ENCODE measurements at regions not wholly inside any gene's neighbourhood (a gene's known extent, or its start where the extent isn't known, plus 50 kb on each side); places are given as distances from the start of the nearest gene placed in this dataset.
"Not testable (repeated sequence)": the region's sequence is repeated elsewhere in the genome, so short reads cannot be mapped to it uniquely, and the experiment has no call there.

DNA sequence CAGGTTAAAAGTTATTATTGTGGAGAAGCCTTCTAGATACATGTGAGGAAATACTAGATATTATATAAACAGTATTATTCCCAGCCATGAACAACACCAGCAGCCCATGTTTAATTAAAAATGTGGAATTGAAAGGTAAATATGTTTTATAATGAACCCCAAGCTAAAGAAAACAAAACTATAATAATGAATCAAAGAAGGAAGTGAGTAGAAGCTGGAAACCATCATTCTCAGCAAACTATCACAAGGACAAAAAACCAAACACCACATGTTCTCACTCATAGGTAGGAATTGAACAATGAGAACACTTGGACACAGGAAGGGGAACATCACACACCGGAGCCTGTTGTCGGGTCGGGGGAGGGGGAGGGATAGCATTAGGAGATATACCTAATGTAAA lies 167.6 kb upstream of the CXXC4 start:
- not testable (repeated sequence) for H3K4me3 ChIP-seq (ENCODE audit: low read depth in 1 of 2, low read length in 2 of 2); H3K27me3 ChIP-seq (ENCODE audit: low read depth, low read length); H3K9me3 ChIP-seq (ENCODE audit: control insufficient read depth in 1 of 2, low read length in 2 of 2); H3K36me3 ChIP-seq (ENCODE audit: control insufficient read depth in 1 of 2, insufficient read depth in 2 of 2, low read length in 2 of 2); H3K4me1 ChIP-seq (ENCODE audit: control insufficient read depth in 1 of 2, insufficient read depth in 2 of 2, low read length in 2 of 2); H3K27ac ChIP-seq (ENCODE audit: low read length)

DNA sequence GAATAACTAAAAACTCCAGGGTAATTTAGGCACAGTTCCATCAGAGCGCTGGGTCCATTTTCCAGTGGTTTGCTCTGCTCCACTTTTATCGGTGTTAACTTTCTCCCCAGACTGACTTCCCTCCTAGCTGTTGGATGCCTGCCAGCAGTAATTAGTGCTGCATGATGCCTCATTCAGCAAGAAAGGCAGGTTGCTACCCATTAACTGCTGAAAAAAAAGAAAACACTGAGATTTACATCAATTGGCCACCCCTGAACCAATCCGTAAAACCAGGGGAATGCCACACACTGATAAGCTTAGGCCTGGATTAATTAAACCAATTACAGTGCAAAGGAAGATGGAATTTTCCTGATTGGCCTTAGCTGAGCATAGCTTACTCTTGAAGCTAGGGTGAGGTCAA lies 182.4 kb upstream of the CXXC4 start:
- Histone ChIP-seq H3K27me3 (ENCODE audit: low read depth, low read length) (no peaks in the 10 kb centered on the region), H3K4me1 (ENCODE audit: control insufficient read depth in 1 of 2, insufficient read depth in 2 of 2, low read length in 2 of 2) (no peaks in the 10 kb centered on the region), H3K27ac (ENCODE audit: low read length) (no peak overlapping the region), H3K9me3 (ENCODE audit: control insufficient read depth in 1 of 2, low read length in 2 of 2) (no peaks in the 10 kb centered on the region), H3K4me3 (ENCODE audit: low read depth in 1 of 2, low read length in 2 of 2) (no peak overlapping the region), H3K36me3 (ENCODE audit: control insufficient read depth in 1 of 2, insufficient read depth in 2 of 2, low read length in 2 of 2) (no peaks in the 10 kb centered on the region)

DNA sequence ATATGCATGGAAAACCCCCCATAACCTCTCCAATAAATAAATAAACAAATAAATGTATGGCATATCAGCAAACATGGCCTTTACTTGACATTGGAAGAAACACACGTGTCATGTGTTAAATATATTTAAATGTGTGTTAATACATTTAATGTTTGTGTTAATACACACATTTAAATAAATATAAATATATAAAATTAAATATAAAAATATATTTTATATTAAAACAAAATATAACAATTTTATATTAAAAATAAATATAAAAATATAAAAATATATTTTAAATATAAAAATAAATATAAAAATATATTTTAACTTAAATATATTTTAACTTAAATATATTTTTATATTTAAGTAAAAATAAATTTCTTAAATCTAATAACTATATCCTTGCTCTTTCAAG lies 187.6 kb upstream of the CXXC4 start:
- peaks cover 0 to 6% of the 10 kb centered on the region in 2 donors for H3K9me3 ChIP-seq (ENCODE audit: control insufficient read depth in 1 of 2, low read length in 2 of 2)
- H3K4me3 ChIP-seq (ENCODE audit: low read depth in 1 of 2, low read length in 2 of 2) = no peak overlapping the region
- H3K27me3 ChIP-seq (ENCODE audit: low read depth, low read length) = no peaks in the 10 kb centered on the region
- no peak overlapping the region for H3K27ac ChIP-seq (ENCODE audit: low read length)
- no peaks in the 10 kb centered on the region for H3K4me1 ChIP-seq (ENCODE audit: control insufficient read depth in 1 of 2, insufficient read depth in 2 of 2, low read length in 2 of 2)
- no peaks in the 10 kb centered on the region for H3K36me3 ChIP-seq (ENCODE audit: control insufficient read depth in 1 of 2, insufficient read depth in 2 of 2, low read length in 2 of 2)

GRCh38 chr4:104693601-104694201 lies 199.0 kb upstream of the CXXC4 start:
- Histone ChIP-seq H3K27ac (ENCODE audit: low read length) (no peak overlapping the region), H3K9me3 (ENCODE audit: control insufficient read depth in 1 of 2, low read length in 2 of 2) (no peaks in the 10 kb centered on the region), H3K36me3 (ENCODE audit: control insufficient read depth in 1 of 2, insufficient read depth in 2 of 2, low read length in 2 of 2) (no peaks in the 10 kb centered on the region), H3K27me3 (ENCODE audit: low read depth, low read length) (no peaks in the 10 kb centered on the region), H3K4me3 (ENCODE audit: low read depth in 1 of 2, low read length in 2 of 2) (no peak overlapping the region), H3K4me1 (ENCODE audit: control insufficient read depth in 1 of 2, insufficient read depth in 2 of 2, low read length in 2 of 2) (no peaks in the 10 kb centered on the region)

- no peaks in the 10 kb centered on the region for H3K36me3 ChIP-seq (ENCODE audit: control insufficient read depth in 1 of 2, insufficient read depth in 2 of 2, low read length in 2 of 2)
- no peak overlapping the region for H3K27ac ChIP-seq (ENCODE audit: low read length)
- no peaks in the 10 kb centered on the region for H3K27me3 ChIP-seq (ENCODE audit: low read depth, low read length)
- peaks cover 0 to 4% of the 10 kb centered on the region in 2 donors for H3K9me3 ChIP-seq (ENCODE audit: control insufficient read depth in 1 of 2, low read length in 2 of 2)
- no peak overlapping the region for H3K4me3 ChIP-seq (ENCODE audit: low read depth in 1 of 2, low read length in 2 of 2)
- H3K4me1 ChIP-seq (ENCODE audit: control insufficient read depth in 1 of 2, insufficient read depth in 2 of 2, low read length in 2 of 2) = no peaks in the 10 kb centered on the region
Observed at GRCh38 chr4:104716584-104716983, 221.9 kb upstream of the CXXC4 start.

DNA sequence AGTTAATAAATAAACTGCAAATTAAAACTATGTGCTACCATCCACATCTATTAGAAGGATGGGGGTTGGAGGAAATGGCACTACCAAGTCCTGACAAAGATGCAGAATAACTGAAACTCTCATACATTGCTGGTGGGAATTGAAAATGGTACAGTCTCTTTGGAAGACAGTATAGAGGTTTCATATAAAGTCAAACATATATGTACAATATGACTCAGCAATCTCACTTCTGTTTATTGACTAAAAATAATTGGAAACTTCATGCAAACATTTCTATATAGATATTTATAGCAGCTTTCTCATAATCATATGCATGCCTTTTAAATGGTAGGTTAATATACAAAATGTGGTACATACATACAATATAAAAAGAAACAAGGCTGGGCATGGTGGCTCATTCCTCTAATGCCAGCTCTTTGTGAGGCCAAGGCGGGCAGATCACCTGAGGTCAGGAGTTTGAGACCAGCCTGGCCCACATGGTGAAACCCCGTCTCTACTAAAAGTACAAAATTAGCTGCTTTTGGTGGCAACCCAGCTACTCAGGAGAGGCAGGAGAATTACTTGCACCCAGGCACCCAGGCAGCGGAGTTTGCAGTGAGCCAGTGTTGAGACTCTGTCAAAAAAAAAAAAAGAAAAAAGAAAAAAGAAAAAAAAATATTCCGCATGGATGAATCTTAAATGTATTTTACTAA lies 225.0 kb upstream of the CXXC4 start:
- Histone ChIP-seq H3K27me3 (ENCODE audit: low read depth, low read length) (no peaks in the 10 kb centered on the region), H3K27ac (ENCODE audit: low read length) (no peak overlapping the region), H3K4me3 (ENCODE audit: low read depth in 1 of 2, low read length in 2 of 2) (no peak overlapping the region), H3K36me3 (ENCODE audit: control insufficient read depth in 1 of 2, insufficient read depth in 2 of 2, low read length in 2 of 2) (no peaks in the 10 kb centered on the region), H3K4me1 (ENCODE audit: control insufficient read depth in 1 of 2, insufficient read depth in 2 of 2, low read length in 2 of 2) (no peaks in the 10 kb centered on the region), H3K9me3 (ENCODE audit: control insufficient read depth in 1 of 2, low read length in 2 of 2) (no peaks in the 10 kb centered on the region)

- H3K27ac ChIP-seq (ENCODE audit: low read length) = no peak overlapping the region
- no peak overlapping the region for H3K4me3 ChIP-seq (ENCODE audit: low read depth in 1 of 2, low read length in 2 of 2)
- no peaks in the 10 kb centered on the region for H3K9me3 ChIP-seq (ENCODE audit: control insufficient read depth in 1 of 2, low read length in 2 of 2)
- H3K4me1 ChIP-seq (ENCODE audit: control insufficient read depth in 1 of 2, insufficient read depth in 2 of 2, low read length in 2 of 2) = no peaks in the 10 kb centered on the region
- no peaks in the 10 kb centered on the region for H3K36me3 ChIP-seq (ENCODE audit: control insufficient read depth in 1 of 2, insufficient read depth in 2 of 2, low read length in 2 of 2)
- no peaks in the 10 kb centered on the region for H3K27me3 ChIP-seq (ENCODE audit: low read depth, low read length)
Observed at GRCh38 chr4:104722467-104722866, 227.8 kb upstream of the CXXC4 start.

- Histone ChIP-seq H3K36me3 (ENCODE audit: control insufficient read depth in 1 of 2, insufficient read depth in 2 of 2, low read length in 2 of 2) (no peaks in the 10 kb centered on the region), H3K27me3 (ENCODE audit: low read depth, low read length) (no peaks in the 10 kb centered on the region), H3K27ac (ENCODE audit: low read length) (no peak overlapping the region), H3K4me3 (ENCODE audit: low read depth in 1 of 2, low read length in 2 of 2) (no peak overlapping the region), H3K9me3 (ENCODE audit: control insufficient read depth in 1 of 2, low read length in 2 of 2) (no peaks in the 10 kb centered on the region), H3K4me1 (ENCODE audit: control insufficient read depth in 1 of 2, insufficient read depth in 2 of 2, low read length in 2 of 2) (no peaks in the 10 kb centered on the region)
Observed at GRCh38 chr4:104726002-104726401, 231.3 kb upstream of the CXXC4 start.

- no peaks in the 10 kb centered on the region for H3K9me3 ChIP-seq (ENCODE audit: control insufficient read depth in 1 of 2, low read length in 2 of 2)
- H3K4me3 ChIP-seq (ENCODE audit: low read depth in 1 of 2, low read length in 2 of 2) = no peak overlapping the region
- H3K36me3 ChIP-seq (ENCODE audit: control insufficient read depth in 1 of 2, insufficient read depth in 2 of 2, low read length in 2 of 2) = no peaks in the 10 kb centered on the region
- H3K27ac ChIP-seq (ENCODE audit: low read length) = no peak overlapping the region
- H3K27me3 ChIP-seq (ENCODE audit: low read depth, low read length) = no peaks in the 10 kb centered on the region
- H3K4me1 ChIP-seq (ENCODE audit: control insufficient read depth in 1 of 2, insufficient read depth in 2 of 2, low read length in 2 of 2) = no peaks in the 10 kb centered on the region
Observed at GRCh38 chr4:104727643-104728042, 232.9 kb upstream of the CXXC4 start.

DNA sequence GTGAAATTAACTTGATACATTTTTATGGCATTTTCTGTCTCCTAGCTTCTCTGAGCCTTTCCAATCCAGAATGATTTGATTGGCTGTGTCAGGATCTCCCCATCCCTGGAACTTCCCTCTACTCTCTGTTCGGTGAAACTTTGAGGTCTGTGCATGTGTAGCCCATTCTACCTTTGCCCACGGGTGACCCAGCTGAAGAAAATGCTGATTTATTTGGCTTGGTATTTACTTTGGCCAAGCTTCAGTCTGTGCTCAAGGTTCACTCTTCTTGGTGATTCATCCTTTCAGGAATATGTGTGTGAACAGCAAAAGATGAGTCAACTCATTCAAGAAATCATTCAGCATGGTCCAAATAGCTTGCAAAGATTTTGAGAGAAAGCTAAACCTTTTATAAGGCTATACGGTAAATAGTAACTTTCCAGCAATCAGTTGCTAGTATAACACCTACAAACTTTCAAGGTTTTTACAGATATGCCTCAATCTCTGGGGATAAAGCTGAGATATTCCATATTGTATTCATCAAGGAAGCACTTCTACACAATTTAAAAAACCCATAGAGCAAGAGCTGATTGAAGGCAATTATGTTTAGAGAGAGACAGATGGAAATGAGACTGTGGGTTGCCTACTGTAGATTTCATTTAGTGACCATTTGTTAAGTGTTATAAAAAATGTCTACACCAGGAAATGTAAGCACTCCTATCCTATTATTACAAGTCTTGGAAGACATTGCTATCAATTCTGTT lies 233.9 kb upstream of the CXXC4 start:
- H3K27me3 ChIP-seq (ENCODE audit: low read depth, low read length) = no peaks in the 10 kb centered on the region

DNA sequence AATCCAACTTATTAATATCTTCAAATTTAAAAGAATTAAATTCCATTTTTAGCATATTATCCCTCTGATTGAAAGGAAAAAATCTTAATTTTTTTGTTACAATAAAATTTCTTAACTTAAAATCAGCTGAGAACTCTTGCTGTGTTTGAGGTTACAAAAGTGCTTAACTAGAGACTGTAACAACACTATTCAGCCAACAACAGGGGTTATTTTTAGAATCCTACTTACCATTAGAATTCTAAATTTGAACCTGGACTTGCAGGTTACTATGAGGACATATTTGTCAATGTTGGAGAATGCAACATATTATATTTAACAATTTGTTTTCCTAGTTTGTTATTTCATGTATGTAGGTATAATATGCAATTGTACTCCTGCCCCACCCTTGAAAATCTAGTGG lies 238.1 kb upstream of the CXXC4 start:
- no peaks in the 10 kb centered on the region for H3K36me3 ChIP-seq (ENCODE audit: control insufficient read depth in 1 of 2, insufficient read depth in 2 of 2, low read length in 2 of 2)
- H3K27me3 ChIP-seq (ENCODE audit: low read depth, low read length) = no peaks in the 10 kb centered on the region
- no peak overlapping the region for H3K27ac ChIP-seq (ENCODE audit: low read length)
- H3K9me3 ChIP-seq (ENCODE audit: control insufficient read depth in 1 of 2, low read length in 2 of 2) = no peaks in the 10 kb centered on the region
- H3K4me3 ChIP-seq (ENCODE audit: low read depth in 1 of 2, low read length in 2 of 2) = no peak overlapping the region
- H3K4me1 ChIP-seq (ENCODE audit: control insufficient read depth in 1 of 2, insufficient read depth in 2 of 2, low read length in 2 of 2) = no peaks in the 10 kb centered on the region

More for the DNA sequence above, 233.9 kb upstream of the CXXC4 start:
- H3K4me3 ChIP-seq (ENCODE audit: low read depth in 1 of 2, low read length in 2 of 2) = no peak overlapping the region
- no peaks in the 10 kb centered on the region for H3K36me3 ChIP-seq (ENCODE audit: control insufficient read depth in 1 of 2, insufficient read depth in 2 of 2, low read length in 2 of 2)
- H3K27ac ChIP-seq (ENCODE audit: low read length) = no peak overlapping the region
- H3K9me3 ChIP-seq (ENCODE audit: control insufficient read depth in 1 of 2, low read length in 2 of 2) = no peaks in the 10 kb centered on the region
- no peaks in the 10 kb centered on the region for H3K4me1 ChIP-seq (ENCODE audit: control insufficient read depth in 1 of 2, insufficient read depth in 2 of 2, low read length in 2 of 2)
